Ectodermal cell (in vitro differentiated cells): ENCODE measurements at regions not wholly inside any gene's neighbourhood (a gene's known extent, or its start where the extent isn't known, plus 50 kb on each side); places are given as distances from the start of the nearest gene placed in this dataset.

Experiments
- H3K27ac ChIP-seq: 2 replicates; pipeline ENCODE4 v1.7.0; 2013; ENCODE audit warnings: mild to moderate bottlenecking, low read depth, low read length; ENCODE audit not compliant: insufficient read depth, poor library complexity, severe bottlenecking
- H3K27me3 ChIP-seq: 2 replicates; pipeline ENCODE4 v1.7.0; 2013; ENCODE audit warnings: mild to moderate bottlenecking, low read length; ENCODE audit not compliant: insufficient read depth, control insufficient read depth, poor library complexity, severe bottlenecking
- H3K36me3 ChIP-seq: one replicate; pipeline ENCODE4 v1.7.0; 2013; ENCODE audit warnings: low read length; ENCODE audit not compliant: control insufficient read depth, insufficient read depth
- H3K4me1 ChIP-seq: one replicate; pipeline ENCODE4 v1.7.0; 2013; ENCODE audit warnings: low read length; ENCODE audit not compliant: control insufficient read depth, insufficient read depth
- H3K4me3 ChIP-seq: 2 replicates; pipeline ENCODE4 v1.7.0; 2013; ENCODE audit warnings: low read depth, low read length, control low read depth; ENCODE audit not compliant: insufficient read depth
- H3K9me3 ChIP-seq: 2 replicates; pipeline ENCODE4 v1.7.0; 2013; ENCODE audit warnings: mild to moderate bottlenecking, low read length, moderate library complexity; ENCODE audit not compliant: control insufficient read depth
- WGBS, 2 experiments: methylation state at CpG; one replicate each; pipeline ENCODE4 v1.1.7; 2013; ENCODE audit warnings: missing lambda C conversion rate in 2 of 2; 5-methylcytosine and 5-hydroxymethylcytosine counted together

- Histone ChIP-seq H3K27me3 (no peaks in the 10 kb centered on the region), H3K4me3 (no peak overlapping the region)
- WGBS, 2 experiments: 83 to 100% methylated on average over 1 to 2 of the region's 2 CpGs
These were observed 181.7 kb downstream of the FLRT2 start for GRCh38 chr14:85711620-85712019.

More at GRCh38 chr14:85711620-85712019, 181.7 kb downstream of the FLRT2 start:
- Histone ChIP-seq H3K4me1 (no peaks in the 10 kb centered on the region), H3K36me3 (no peaks in the 10 kb centered on the region), H3K27ac (no peak overlapping the region), H3K9me3 (no peaks in the 10 kb centered on the region)
